SJCRH30 (cell line): ENCODE measurements at regions not wholly inside any gene's neighbourhood (a gene's known extent, or its start where the extent isn't known, plus 50 kb on each side); places are given as distances from the start of the nearest gene placed in this dataset.

Source experiments
- DNase-seq, 2 experiments: peaks; one replicate each; pipeline ENCODE4 v3.0.0-alpha.2; 2015 to 2020
- H3K27ac ChIP-seq: fragments of 250-450 bp; sonication (Bioruptor Pico); 2 replicates; pipeline ENCODE4 v1.5.1; 2020; ENCODE audit warnings: mild to moderate bottlenecking, moderate library complexity
- H3K27me3 ChIP-seq: fragments of 250-450 bp; sonication (Bioruptor Pico); 2 replicates; pipeline ENCODE4 v1.5.1; 2020; ENCODE audit warnings: mild to moderate bottlenecking, moderate library complexity
- H3K36me3 ChIP-seq: fragments of 250-450 bp; sonication (Bioruptor Pico); 2 replicates; pipeline ENCODE4 v1.5.1; 2020; ENCODE audit warnings: mild to moderate bottlenecking, moderate library complexity
- H3K4me1 ChIP-seq: fragments of 250-450 bp; sonication (Bioruptor Pico); 2 replicates; pipeline ENCODE4 v1.5.1; 2020; ENCODE audit warnings: mild to moderate bottlenecking, moderate library complexity
- H3K4me3 ChIP-seq: fragments of 250-450 bp; sonication (Bioruptor Pico); 2 replicates; pipeline ENCODE4 v1.5.1; 2020; ENCODE audit warnings: mild to moderate bottlenecking, moderate library complexity
- H3K9me3 ChIP-seq: fragments of 250-450 bp; sonication (Bioruptor Pico); replicated peaks from 2 replicates; pipeline ENCODE4 v1.5.1; 2020; ENCODE audit warnings: mild to moderate bottlenecking, moderate library complexity

DNA sequence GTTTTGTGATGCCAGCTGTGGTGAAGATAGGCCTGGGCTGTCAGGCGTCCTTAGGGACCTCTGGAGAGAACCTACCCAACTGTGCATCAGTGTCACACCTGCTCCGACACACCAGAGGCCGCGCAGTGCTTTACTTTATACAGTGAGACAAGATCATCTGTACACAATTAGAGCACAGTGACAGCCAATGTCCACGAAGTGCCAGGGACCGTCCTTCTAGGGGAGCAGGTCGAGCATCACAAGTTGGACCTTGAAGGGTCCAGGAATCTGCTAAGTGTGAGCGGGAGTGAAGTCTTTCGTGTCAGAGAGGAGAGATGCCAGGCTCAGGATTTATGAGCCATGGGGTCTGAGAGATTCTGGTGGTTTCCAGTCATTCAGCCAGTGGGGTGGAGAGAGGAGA is 104.2 kb downstream of the TMEM18 start:
- no peak for DNase-seq
- H3K36me3 ChIP-seq, result no peaks in the 10 kb centered on the region
- peaks cover 4% of the 10 kb centered on the region; the same call in 1 of the 2 replicates for H3K27me3 ChIP-seq
- H3K27ac ChIP-seq, result no peak overlapping the region
- H3K9me3 ChIP-seq, result no peaks in the 10 kb centered on the region
- no peaks in the 10 kb centered on the region; the same call in 1 of the 2 replicates for H3K4me1 ChIP-seq
- no peak overlapping the region for H3K4me3 ChIP-seq

DNA sequence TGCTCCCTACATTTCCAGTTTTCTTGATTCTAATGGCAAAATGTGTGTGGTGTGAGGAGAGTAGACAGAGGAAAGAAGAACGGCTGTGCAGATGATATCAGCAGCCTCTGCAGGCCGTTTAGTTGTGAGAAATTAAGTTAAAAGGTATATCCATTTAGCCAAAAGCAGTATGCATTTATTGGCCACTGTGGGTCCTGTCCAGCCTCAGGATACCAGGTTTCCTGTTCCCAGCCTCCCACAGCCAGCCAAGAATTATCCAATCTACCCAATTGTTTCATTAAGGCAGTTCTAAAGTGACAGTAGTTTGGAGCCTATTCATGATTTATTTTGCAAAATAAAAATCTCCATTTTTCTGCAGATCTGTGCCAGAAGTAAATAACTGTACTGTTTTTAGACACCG is 107.5 kb downstream of the TMEM18 start:
- Histone ChIP-seq H3K27ac (no peak overlapping the region), H3K4me3 (no peak overlapping the region), H3K4me1 (peaks cover 9% of the 10 kb centered on the region; the same call in 1 of the 2 replicates), H3K27me3 (peaks cover 8% of the 10 kb centered on the region; the same call in 1 of the 2 replicates), H3K9me3 (no peaks in the 10 kb centered on the region), H3K36me3 (no peaks in the 10 kb centered on the region)
- no peak for DNase-seq

DNA sequence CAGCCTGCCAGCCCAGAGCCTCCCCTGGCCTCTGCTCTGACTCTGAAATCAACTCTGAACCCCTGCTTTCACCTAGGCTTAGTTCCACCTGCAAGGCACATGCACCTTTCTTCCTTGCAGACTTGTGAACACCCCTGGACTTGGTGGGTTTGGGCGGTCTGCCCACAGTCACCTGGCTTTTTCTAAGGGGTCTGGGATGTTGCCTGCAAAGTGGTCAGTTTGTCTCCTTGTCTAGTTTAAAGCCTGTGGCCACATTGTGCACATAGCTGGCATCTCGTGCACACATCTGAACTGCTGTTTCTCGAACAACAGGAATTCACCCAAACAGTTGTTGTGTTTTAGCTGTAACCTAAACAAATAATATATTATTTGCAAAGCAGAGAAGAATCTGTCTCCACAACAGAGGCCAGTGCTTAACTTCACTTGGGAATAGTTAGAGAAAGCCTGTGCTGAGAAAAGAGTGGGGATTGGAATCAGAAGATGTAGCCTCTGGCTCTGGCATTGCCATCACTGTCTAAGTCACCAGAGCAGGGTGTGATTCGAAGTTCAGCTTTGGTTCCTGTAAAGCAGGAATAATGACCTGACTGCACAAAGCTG is 108.5 kb downstream of the TMEM18 start:
- no peak for DNase-seq
- H3K9me3 ChIP-seq, result no peaks in the 10 kb centered on the region
- no peaks in the 10 kb centered on the region for H3K36me3 ChIP-seq
- no peak overlapping the region for H3K27ac ChIP-seq
- H3K27me3 ChIP-seq, result peaks cover 8% of the 10 kb centered on the region; the same call in 1 of the 2 replicates
- peaks cover 9% of the 10 kb centered on the region; the same call in 1 of the 2 replicates for H3K4me1 ChIP-seq
- H3K4me3 ChIP-seq, result peak overlapping the region; percentile 40; the same call in 1 of the 2 replicates

DNA sequence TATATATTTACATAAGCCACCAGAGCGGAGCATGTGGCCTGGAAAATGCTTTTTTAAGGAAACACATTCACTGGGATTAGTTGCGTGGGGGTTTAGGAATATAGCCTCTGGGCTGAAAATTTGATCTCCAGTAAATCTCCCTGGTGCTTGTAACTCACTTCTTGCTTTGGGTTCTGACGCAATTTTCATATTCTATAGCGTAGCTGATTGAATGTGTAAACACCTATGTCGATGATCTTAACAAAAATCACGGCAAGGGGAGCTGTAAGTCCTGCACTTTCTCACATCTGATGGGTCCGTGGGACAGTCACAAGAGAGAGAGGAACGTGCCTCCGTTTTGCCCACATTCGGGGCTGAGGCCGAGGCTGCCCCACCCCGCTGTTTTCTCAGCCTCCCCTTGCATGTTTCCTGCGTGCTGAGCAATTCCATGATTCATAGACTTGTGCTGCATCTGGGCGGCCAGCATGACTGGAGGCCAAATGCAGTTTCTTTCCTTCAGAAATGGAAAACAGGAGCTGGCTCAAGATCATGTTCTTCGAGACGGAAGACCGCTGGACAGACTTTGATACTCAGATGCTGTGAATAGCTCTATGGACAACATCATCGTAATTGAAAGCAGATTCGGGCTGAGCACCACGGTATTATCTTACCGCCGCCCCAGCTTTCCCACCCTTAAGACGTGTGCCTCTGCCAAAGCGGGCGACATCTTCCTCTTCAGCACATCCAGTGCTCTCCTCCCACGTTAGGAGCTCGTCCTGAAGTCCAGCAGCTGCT is 109.2 kb downstream of the TMEM18 start:
- no peaks in the 10 kb centered on the region for H3K9me3 ChIP-seq
- peaks cover 9% of the 10 kb centered on the region; the same call in 1 of the 2 replicates for H3K4me1 ChIP-seq
- peaks cover 8% of the 10 kb centered on the region; the same call in 1 of the 2 replicates for H3K27me3 ChIP-seq
- no peaks in the 10 kb centered on the region for H3K36me3 ChIP-seq
- peak overlapping the region; percentile 40 for H3K4me3 ChIP-seq
- H3K27ac ChIP-seq, result no peak overlapping the region
- DNase-seq, result peak; percentile 40 to 57

DNA sequence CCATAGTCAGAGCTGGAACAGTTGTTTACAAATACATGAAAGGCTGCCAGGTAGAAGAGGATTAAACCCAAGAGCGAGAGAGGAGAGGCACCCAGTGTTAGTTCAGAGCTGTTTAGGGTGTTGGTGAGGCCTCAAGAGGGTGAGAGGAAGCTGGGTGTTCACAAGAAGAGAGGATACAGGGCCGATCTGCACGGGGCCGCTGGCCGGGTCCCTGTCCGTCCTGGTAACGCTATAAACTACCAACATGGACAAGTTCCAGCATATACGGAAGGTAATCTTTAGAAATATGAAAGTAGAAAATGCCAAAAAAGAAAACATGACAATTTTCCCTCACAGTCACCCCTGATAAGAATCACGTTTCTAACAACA is 109.7 kb downstream of the TMEM18 start:
- Histone ChIP-seq H3K4me1 (peaks cover 9% of the 10 kb centered on the region; the same call in 1 of the 2 replicates), H3K36me3 (no peaks in the 10 kb centered on the region), H3K9me3 (no peaks in the 10 kb centered on the region), H3K4me3 (peak overlapping the region; percentile 40), H3K27me3 (peaks cover 8% of the 10 kb centered on the region; the same call in 1 of the 2 replicates), H3K27ac (no peak overlapping the region)
- DNase-seq, result no peak

DNA sequence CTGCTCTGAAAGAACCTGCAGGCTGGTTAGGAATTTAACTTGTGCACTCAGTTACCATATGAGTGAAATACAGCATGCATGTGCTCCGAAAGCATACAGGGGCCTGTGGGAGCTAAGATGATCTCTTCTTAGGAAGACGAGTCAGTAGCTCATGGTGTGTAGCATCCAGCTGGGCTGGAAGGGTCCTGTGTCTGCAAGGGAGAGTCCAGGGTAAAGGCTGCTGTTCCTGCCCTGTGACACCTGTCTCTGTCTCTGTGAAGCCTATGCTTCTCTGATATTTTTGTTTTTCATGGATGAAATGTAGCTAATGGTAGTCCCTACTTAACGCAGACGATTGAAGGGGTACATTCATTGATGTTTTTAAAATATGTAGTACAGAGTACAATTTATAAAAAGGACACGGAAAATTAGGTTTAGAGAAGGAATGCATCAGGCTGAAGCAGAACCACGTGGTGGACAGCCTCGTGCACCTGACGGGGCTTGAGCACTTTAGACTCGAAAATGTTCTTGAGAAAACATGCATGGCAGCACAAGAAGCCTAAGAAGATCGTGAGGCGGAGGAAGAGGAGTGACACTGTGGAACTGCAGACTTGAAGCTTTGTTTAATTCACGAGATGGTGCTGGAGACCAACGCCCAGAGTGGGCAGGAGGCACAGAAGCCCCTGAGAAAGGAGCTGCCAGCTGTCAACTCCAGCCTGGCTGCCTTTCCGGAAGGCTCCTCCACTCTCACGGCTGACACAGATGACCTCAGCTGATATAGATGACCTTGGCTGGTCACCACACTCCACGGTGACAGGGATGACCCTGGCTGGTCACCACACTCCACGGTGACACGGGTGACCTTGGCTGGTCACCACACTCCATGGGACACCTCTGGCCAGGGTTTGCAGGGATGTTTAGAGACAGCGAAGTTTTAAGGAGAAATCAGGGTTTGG is 110.6 kb downstream of the TMEM18 start:
- H3K4me1 ChIP-seq, result peaks cover 9% of the 10 kb centered on the region; the same call in 1 of the 2 replicates
- no peak for DNase-seq
- H3K4me3 ChIP-seq, result no peak overlapping the region
- H3K36me3 ChIP-seq, result no peaks in the 10 kb centered on the region
- H3K9me3 ChIP-seq, result no peaks in the 10 kb centered on the region
- H3K27me3 ChIP-seq, result peaks cover 8% of the 10 kb centered on the region; the same call in 1 of the 2 replicates
- no peak overlapping the region for H3K27ac ChIP-seq

DNA sequence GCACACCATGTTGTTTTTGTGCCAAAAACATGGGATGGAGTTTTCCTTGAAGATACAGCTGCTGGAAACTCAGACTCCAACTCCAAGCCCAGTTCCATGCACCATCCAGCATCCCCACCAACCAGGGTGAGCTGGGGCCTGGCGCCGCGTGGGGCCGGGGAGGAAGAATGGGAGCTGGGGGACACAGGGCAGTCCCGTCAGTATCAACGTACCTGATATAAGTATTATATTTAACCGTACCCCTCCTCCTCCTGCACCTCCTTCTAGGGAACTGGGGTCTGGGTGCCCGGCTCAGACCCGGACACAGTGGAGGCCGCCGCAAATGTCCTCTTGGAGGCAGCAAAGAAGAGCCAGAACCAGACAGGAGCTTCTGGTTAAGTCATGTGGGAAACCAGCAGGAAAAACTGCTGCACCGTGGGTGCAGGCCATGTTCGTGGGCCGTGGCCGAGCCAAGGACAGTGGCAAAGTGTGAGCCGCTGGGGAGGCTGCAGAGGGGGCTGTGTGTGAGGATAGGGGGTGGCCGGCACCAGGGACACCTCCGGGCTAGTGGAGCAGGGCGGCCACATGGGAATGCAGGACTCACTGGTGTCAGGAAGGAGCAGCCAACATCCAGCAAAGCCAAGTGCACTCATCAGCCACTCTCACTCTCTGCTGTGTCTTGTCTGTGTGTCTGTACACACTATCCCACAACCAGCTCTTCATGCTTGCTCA is 112.6 kb downstream of the TMEM18 start:
- Histone ChIP-seq H3K27me3 (peaks cover 8% of the 10 kb centered on the region; the same call in 1 of the 2 replicates), H3K4me1 (peaks cover 9% of the 10 kb centered on the region; the same call in 1 of the 2 replicates), H3K9me3 (no peaks in the 10 kb centered on the region), H3K36me3 (no peaks in the 10 kb centered on the region), H3K27ac (no peak overlapping the region), H3K4me3 (no peak overlapping the region)
- no peak for DNase-seq

DNA sequence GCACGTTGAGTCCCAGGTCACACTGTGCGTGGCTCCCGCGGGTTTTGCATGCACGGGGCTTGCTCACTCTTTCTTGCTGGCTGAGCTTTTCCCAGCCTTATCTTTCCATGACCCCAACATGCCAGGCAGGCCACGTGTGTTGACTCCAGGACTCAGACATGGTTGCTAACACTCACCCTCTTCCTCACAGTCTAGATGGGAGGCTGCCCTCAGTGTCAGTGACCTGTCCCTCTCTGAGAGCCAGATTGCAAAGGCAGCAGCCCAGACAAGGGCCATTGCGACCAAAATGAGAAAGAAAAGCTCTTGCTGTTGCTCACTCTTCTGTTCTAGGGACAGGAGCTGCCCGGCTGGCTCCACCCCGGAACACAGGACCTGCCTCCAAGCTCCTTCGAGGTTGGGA is 113.7 kb downstream of the TMEM18 start:
- DNase-seq, result no peak
- Histone ChIP-seq H3K27me3 (0 out of 2 replicates have a peak, but pooled peaks cover 9% of the 10 kb centered on the region), H3K4me3 (no peak overlapping the region), H3K4me1 (peaks cover 9% of the 10 kb centered on the region; the same call in 1 of the 2 replicates), H3K36me3 (no peaks in the 10 kb centered on the region), H3K9me3 (no peaks in the 10 kb centered on the region), H3K27ac (no peak overlapping the region)

DNA sequence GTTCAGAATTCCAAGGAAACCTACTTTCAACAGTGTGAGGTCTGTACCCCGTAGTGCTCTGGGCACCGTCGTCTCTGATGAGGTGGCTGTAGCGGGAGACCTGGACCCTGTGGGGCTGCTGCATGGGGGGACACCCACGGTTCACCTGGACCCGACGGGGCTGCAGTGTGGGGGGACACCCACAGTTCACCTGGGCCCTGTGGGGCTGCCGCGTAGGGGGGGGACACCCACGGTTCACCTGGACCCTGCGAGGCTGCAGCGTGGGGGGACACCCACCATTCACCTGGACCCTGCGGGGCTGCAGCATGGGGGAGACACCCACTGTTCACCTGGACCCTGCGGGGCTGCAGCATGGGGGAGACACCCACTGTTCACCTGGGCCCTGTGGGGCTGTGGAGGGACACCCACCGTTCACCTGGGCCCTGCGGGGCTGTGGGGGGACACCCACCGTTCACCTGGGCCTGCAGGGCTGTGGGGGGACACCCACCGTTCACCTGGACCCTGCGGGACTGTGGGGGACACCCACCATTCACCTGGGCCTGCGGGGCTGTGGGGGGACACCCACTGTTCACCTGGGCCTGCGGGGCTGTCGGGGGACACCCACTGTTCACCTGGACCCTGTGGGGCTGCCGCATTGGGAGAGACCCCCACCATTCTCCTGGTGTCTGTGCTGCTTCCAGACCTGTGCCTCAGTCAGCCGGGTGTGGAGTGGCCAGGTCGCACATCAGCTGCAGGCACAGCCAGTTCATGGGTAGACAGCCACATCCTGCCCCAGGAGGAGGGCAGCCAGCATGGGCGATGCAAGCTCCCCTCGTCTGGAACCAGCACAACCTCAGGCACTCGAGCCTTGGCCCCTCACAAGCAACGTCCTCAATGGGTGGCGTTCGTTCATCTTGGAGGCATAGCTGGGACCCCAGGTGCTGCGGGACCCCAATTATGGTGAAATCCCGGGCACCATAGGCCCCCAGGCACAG is 114.5 kb downstream of the TMEM18 start:
- H3K36me3 ChIP-seq, result no peaks in the 10 kb centered on the region
- H3K9me3 ChIP-seq, result no peaks in the 10 kb centered on the region
- H3K4me3 ChIP-seq, result no peak overlapping the region
- H3K27ac ChIP-seq, result no peak overlapping the region
- 0 out of 2 replicates have a peak, but pooled peaks cover 9% of the 10 kb centered on the region for H3K27me3 ChIP-seq
- no peak for DNase-seq
- H3K4me1 ChIP-seq, result peaks cover 7% of the 10 kb centered on the region; the same call in 1 of the 2 replicates

DNA sequence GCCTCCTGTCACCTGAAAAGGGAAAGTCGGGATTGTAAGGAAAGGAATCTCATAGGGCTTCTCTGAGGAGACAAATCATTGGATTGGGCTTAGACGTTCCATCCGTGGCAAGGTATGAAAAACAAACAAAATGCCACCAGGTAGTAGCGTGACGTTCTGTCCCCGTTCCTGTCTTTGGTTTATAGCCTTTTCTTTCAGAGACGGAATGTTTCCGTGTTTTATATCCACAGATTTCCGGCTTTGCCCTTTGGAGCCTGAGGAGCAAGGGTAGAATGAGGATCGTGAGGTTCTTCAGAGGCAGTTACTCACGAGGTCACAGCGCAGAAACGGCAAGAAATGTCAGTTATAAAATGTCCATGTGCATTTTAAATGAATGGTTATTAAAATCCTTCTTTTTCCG is 118.3 kb downstream of the TMEM18 start:
- H3K4me1 ChIP-seq, result no peaks in the 10 kb centered on the region
- DNase-seq, result no peak
- peaks cover 20% of the 10 kb centered on the region; the same call in 1 of the 2 replicates for H3K27me3 ChIP-seq
- no peak overlapping the region for H3K4me3 ChIP-seq
- H3K36me3 ChIP-seq, result no peaks in the 10 kb centered on the region
- H3K27ac ChIP-seq, result no peak overlapping the region
- no peaks in the 10 kb centered on the region for H3K9me3 ChIP-seq

DNA sequence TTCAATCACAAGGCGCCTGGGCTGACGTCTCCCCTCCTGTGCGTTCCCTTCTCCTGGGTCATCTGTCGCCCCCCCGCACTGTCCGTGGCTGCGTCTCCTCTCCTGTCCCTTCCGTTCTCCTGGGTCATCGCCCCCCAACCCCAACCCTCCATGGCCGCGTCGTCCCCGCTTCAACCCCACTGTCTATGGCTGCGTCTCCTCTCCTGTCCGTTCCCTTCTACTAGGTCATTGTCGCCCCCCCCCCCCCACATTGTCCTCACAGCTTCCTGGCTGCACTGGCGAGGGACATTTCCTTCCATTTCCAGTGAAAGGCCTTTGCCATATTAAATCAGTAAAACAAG is 118.9 kb downstream of the TMEM18 start:
- H3K4me3 ChIP-seq, result no peak overlapping the region
- peaks cover 20% of the 10 kb centered on the region; the same call in 1 of the 2 replicates for H3K27me3 ChIP-seq
- no peaks in the 10 kb centered on the region for H3K9me3 ChIP-seq
- H3K4me1 ChIP-seq, result no peaks in the 10 kb centered on the region
- no peak for DNase-seq
- no peak overlapping the region for H3K27ac ChIP-seq
- no peaks in the 10 kb centered on the region for H3K36me3 ChIP-seq

DNA sequence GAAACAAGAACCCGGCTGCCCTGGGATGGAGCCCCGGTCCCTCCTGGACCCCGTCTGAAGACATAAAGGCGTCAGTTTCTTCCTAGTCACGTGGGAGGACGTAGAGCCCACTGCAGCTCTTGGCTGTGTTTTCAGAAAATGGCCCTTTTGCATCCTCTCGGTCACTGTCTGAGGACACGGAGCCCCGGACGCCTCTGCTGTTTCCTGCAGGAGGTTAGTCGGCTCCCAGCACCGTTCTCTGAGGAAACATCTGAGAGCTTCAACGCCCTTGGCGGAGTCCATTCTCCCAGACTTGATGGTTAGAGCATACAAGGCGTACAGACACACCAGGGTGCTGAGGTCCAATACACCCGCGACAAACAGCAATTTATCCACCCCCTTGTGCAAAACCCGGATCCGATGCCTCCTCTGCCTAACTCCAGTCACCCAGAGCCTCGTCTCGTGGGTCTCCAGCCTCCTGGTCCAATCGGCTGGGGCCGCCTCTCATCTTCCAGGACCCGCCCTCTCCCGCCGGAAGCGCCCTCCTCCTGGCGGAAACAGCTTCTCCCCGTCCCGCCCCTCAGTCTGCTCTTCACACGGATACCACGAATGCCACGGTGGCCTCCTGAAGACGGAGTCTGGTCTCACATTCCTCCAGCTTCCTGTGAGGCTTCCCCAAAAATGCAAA is 119.4 kb downstream of the TMEM18 start:
- no peak for DNase-seq
- Histone ChIP-seq H3K4me1 (no peaks in the 10 kb centered on the region), H3K4me3 (no peak overlapping the region), H3K9me3 (no peaks in the 10 kb centered on the region), H3K27ac (no peak overlapping the region), H3K27me3 (peaks cover 20% of the 10 kb centered on the region; the same call in 1 of the 2 replicates), H3K36me3 (no peaks in the 10 kb centered on the region)

DNA sequence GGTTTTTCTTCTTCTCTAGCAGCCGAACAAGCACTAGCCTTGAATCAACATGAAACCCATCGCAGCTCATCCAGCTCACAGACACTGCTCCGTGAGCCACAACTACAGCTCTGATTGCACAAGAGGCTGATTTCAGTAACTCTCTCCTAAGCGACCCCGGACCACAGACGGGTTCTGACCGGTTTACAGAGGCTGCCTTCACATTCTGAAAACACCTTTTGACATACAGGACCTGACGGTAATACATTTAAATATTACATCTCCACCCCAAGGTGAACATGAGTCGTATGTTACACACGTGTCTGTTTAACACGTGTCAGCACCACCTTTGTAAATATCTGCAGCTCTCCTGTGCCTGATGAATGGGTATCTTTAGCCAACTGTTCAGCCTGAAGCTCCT is 120.7 kb downstream of the TMEM18 start:
- Histone ChIP-seq H3K9me3 (no peaks in the 10 kb centered on the region), H3K27me3 (peaks cover 20% of the 10 kb centered on the region; the same call in 1 of the 2 replicates), H3K36me3 (no peaks in the 10 kb centered on the region), H3K4me3 (no peak overlapping the region), H3K4me1 (no peaks in the 10 kb centered on the region), H3K27ac (no peak overlapping the region)
- no peak for DNase-seq
